Loucy (cell line): ENCODE measurements at regions not wholly inside any gene's neighbourhood (a gene's known extent, or its start where the extent isn't known, plus 50 kb on each side); places are given as distances from the start of the nearest gene placed in this dataset.
"Not testable (repeated sequence)": the region's sequence is repeated elsewhere in the genome, so short reads cannot be mapped to it uniquely, and the experiment has no call there.

Source experiments
- H2AFZ ChIP-seq: fragments of 200-600 bp; sonication (generic); 2 replicates; pipeline ENCODE4 v1.6.0; 2016; ENCODE audit warnings: antibody characterized with exemption, mild to moderate bottlenecking, low read length, moderate library complexity
- H3F3A ChIP-seq: fragments of 200-600 bp; 2 replicates; pipeline ENCODE4 v1.6.0; 2016; ENCODE audit warnings: antibody characterized with exemption, low read depth, mild to moderate bottlenecking
- H3K27me3 ChIP-seq: fragments of 200-600 bp; sonication (generic); 2 replicates; pipeline ENCODE4 v1.6.1; 2014; ENCODE audit warnings: low read length, mild to moderate bottlenecking; ENCODE audit not compliant: insufficient read depth, poor library complexity, severe bottlenecking
- H3K36me3 ChIP-seq: fragments of 200-600 bp; sonication (generic); 2 replicates; pipeline ENCODE4 v1.6.1; 2016; ENCODE audit warnings: low read length; ENCODE audit not compliant: insufficient read depth
- H3K4me1 ChIP-seq: fragments of 200-600 bp; sonication (generic); 2 replicates; pipeline ENCODE4 v1.5.1; 2014; ENCODE audit warnings: low read length, mild to moderate bottlenecking; ENCODE audit not compliant: insufficient read depth, poor library complexity, severe bottlenecking
- H3K4me2 ChIP-seq: fragments of 200-600 bp; sonication (generic); 2 replicates; pipeline ENCODE4 v1.6.0; 2014; ENCODE audit warnings: antibody characterized with exemption, low read length, low read depth, mild to moderate bottlenecking; ENCODE audit not compliant: poor library complexity, severe bottlenecking
- H3K4me3 ChIP-seq: fragments of 200-600 bp; sonication (generic); 2 replicates; pipeline ENCODE4 v1.5.1; 2014; ENCODE audit warnings: low read length, mild to moderate bottlenecking, mixed read lengths; ENCODE audit not compliant: poor library complexity, severe bottlenecking
- H3K79me2 ChIP-seq: fragments of 200-600 bp; sonication (generic); 2 replicates; pipeline ENCODE4 v1.6.1; 2014; ENCODE audit warnings: low read length; ENCODE audit not compliant: insufficient read depth
- H3K9ac ChIP-seq: fragments of 200-600 bp; sonication (generic); 2 replicates; pipeline ENCODE4 v1.6.0; 2014; ENCODE audit warnings: mild to moderate bottlenecking, low read depth, low read length, moderate library complexity; ENCODE audit not compliant: poor library complexity, severe bottlenecking
- H3K9me2 ChIP-seq: fragments of 200-600 bp; sonication (generic); replicated peaks from 2 replicates; pipeline ENCODE4 v1.6.1; 2016; ENCODE audit warnings: low read depth, low read length, mixed read lengths
- H3K9me3 ChIP-seq: fragments of 200-600 bp; sonication (generic); 2 replicates; pipeline ENCODE4 v1.6.1; 2014; ENCODE audit warnings: mild to moderate bottlenecking, antibody characterized with exemption, low read length, low read depth; ENCODE audit not compliant: insufficient read depth
- H4K20me1 ChIP-seq: fragments of 200-600 bp; sonication (generic); 2 replicates; pipeline ENCODE4 v1.6.0; 2014; ENCODE audit warnings: antibody characterized with exemption, low read length, mild to moderate bottlenecking; ENCODE audit not compliant: insufficient read depth, poor library complexity, severe bottlenecking
- EZH2phosphoT487 ChIP-seq: fragments of 200-600 bp; IDR thresholded peaks from 2 replicates; pipeline ENCODE4 v1.6.1; 2018; ENCODE audit warnings: antibody characterized with exemption, mild to moderate bottlenecking, moderate library complexity, borderline replicate concordance
- TF ChIP-seq, protein P1 (sequence below): fragments of 200-600 bp; sonication (generic); conservative IDR thresholded peaks from 2 replicates; pipeline ENCODE4 v1.5.1; 2014; ENCODE audit warnings: mild to moderate bottlenecking, antibody characterized with exemption, low read length

DNA sequence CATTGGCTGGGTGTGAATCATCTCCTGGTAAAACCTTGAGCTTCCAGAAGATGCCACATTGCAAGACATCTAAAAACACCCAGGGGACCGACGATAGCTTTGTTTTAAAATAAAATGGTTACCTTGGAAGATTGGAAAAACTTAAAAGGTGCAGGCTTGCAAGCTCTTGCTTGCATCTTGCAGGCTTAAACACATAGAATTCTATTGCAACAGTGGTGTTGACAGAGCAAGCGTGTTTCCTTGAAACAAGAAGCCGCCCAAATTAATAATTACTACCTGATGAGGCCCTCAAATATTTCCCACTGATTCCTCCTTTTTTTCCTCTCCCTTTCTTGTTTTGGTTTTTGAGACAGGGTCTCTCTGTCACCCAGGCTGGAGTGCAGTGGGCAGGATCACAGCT is 137.1 kb upstream of the BASP1 start:
- Histone ChIP-seq H3K4me1 (no peaks in the 10 kb centered on the region), H4K20me1 (no peaks in the 10 kb centered on the region)

DNA sequence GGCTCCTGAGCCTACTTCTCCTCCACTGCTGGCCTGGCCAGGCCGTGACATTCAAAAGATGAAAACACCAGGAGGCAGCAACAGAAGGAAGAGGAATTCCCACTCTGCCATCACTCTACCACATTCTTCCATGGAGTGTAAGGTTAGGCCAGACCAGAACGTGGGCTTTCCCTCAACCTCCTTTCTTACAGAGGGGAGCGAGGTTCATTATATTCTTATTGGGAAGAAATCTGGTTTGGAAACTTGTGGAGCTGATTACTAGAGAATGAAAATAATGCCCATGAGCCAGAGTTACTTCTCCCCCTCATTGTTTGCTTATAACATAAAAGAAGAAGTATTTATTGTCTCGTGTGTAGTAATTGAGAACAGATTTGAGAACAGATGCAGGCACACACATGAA is 136.3 kb upstream of the BASP1 start:
- H3K9me2 ChIP-seq = no peaks in the 10 kb centered on the region

More for the DNA sequence above, 137.1 kb upstream of the BASP1 start:
- Histone ChIP-seq H3K9me2 (no peaks in the 10 kb centered on the region), H2AFZ (no peak overlapping the region), H3K4me3 (no peak overlapping the region), H3K27me3 (no peaks in the 10 kb centered on the region), H3K79me2 (no peaks in the 10 kb centered on the region), H3K4me2 (no peak overlapping the region), H3K9ac (no peak overlapping the region), H3F3A (no peaks in the 10 kb centered on the region), H3K9me3 (no peaks in the 10 kb centered on the region; the same call in 1 of the 2 replicates), H3K36me3 (no peaks in the 10 kb centered on the region)
- TF ChIP-seq, protein P1, sequence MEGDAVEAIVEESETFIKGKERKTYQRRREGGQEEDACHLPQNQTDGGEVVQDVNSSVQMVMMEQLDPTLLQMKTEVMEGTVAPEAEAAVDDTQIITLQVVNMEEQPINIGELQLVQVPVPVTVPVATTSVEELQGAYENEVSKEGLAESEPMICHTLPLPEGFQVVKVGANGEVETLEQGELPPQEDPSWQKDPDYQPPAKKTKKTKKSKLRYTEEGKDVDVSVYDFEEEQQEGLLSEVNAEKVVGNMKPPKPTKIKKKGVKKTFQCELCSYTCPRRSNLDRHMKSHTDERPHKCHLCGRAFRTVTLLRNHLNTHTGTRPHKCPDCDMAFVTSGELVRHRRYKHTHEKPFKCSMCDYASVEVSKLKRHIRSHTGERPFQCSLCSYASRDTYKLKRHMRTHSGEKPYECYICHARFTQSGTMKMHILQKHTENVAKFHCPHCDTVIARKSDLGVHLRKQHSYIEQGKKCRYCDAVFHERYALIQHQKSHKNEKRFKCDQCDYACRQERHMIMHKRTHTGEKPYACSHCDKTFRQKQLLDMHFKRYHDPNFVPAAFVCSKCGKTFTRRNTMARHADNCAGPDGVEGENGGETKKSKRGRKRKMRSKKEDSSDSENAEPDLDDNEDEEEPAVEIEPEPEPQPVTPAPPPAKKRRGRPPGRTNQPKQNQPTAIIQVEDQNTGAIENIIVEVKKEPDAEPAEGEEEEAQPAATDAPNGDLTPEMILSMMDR = no peak
- TF ChIP-seq EZH2phosphoT487 = no peak

DNA sequence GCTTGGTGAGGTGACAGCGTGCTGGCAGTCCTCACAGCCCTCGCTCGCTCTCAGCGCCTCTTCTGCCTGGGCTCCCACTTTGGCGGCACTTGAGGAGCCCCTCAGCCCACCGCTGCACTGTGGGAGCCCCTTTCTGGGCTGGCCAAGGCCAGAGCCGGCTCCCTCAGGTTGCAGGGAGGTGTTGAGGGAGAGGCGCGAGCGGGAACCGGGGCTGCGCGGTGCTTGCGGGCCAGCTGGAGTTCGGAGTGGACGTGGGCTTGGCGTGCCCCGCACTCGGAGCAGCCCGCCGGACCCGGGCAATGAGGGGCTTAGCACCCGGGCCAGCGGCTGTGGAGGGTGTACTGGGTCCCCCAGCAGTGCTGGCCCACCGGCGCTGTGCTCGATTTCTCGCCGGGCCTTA is 134.2 kb upstream of the BASP1 start:
- H3K4me1 ChIP-seq, H3K9ac ChIP-seq, H3K9me3 ChIP-seq, H3K4me2 ChIP-seq, H3K36me3 ChIP-seq, H3K79me2 ChIP-seq, H3K4me3 ChIP-seq, H2AFZ ChIP-seq, H4K20me1 ChIP-seq, H3K27me3 ChIP-seq, H3K9me2 ChIP-seq, H3F3A ChIP-seq: not testable (repeated sequence)

More for the DNA sequence above, 136.3 kb upstream of the BASP1 start:
- H3F3A ChIP-seq = no peaks in the 10 kb centered on the region
- no peak for TF ChIP-seq EZH2phosphoT487
- TF ChIP-seq, protein P1 = no peak
- H3K9me3 ChIP-seq = no peaks in the 10 kb centered on the region; the same call in 1 of the 2 replicates
- no peak overlapping the region for H3K4me3 ChIP-seq
- H3K4me1 ChIP-seq = no peaks in the 10 kb centered on the region
- no peaks in the 10 kb centered on the region for H4K20me1 ChIP-seq
- H3K9ac ChIP-seq = no peak overlapping the region
- no peak overlapping the region for H2AFZ ChIP-seq
- no peak overlapping the region for H3K4me2 ChIP-seq
- H3K27me3 ChIP-seq = no peaks in the 10 kb centered on the region
- no peaks in the 10 kb centered on the region for H3K79me2 ChIP-seq
- H3K36me3 ChIP-seq = no peaks in the 10 kb centered on the region

DNA sequence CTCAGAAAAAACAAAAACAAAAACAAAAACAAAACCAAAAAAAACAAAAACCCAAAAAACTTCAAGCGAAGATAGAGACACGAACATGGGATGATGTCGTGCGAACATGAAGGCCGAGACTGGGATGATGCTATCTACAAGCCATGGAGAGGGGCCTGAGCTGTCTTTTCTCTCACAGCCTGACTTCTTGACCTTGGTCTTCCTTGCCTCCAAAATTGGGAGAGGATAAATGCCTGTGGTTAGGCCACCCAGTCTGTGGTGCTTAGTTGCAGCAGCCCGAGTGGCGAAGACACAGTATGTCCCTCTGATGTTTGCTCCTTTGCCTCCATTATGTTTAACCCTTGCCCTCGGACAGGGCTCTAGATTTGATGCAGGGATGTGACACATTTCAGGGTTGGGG is 130.4 kb upstream of the BASP1 start:
- Histone ChIP-seq H3K79me2 (no peaks in the 10 kb centered on the region), H2AFZ (no peak overlapping the region), H3K4me1 (no peaks in the 10 kb centered on the region), H3K9ac (no peak overlapping the region), H4K20me1 (no peaks in the 10 kb centered on the region), H3K4me2 (no peak overlapping the region), H3K4me3 (no peak overlapping the region), H3K27me3 (no peaks in the 10 kb centered on the region), H3F3A (no peaks in the 10 kb centered on the region), H3K36me3 (no peaks in the 10 kb centered on the region), H3K9me2 (no peaks in the 10 kb centered on the region), H3K9me3 (no peaks in the 10 kb centered on the region; the same call in 1 of the 2 replicates)
- TF ChIP-seq, protein P1 = no peak
- no peak for TF ChIP-seq EZH2phosphoT487
